ENCODE measurements at regions not wholly inside any gene's neighbourhood (a gene's known extent, or its start where the extent isn't known, plus 50 kb on each side); places are given as distances from the start of the nearest gene placed in this dataset.

DNA sequence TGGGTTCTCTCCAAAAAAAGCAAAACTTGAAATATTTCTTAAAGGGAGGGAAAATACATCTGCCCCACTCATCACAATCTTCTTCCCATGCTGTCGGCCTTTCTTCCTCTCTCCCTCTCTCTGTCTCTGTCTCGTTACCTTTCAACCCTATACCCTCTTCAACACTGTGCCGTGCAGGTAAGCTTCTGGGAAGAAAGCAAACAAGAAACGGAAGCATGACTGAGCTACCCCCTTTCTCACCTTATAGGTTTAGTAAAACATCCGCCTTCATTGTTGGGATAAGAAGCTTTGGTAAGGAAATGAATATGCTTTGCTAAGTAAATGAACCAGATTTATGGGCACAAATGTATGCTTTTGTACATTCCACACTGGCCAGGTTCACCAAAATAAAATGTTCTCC lies 63.0 kb downstream of the TMEM30B start:
- Histone ChIP-seq H2AFZ (ENCODE audit: low read length) (peak overlapping the region; percentile 47; the same call in 1 of the 2 replicates), H2AK5ac (ENCODE audit: low read depth, low read length) (no peak overlapping the region), H3K18ac (ENCODE audit: extremely low read depth, low read length) (no peak overlapping the region), H3K79me2 (ENCODE audit: control insufficient read depth in 1 of 2, insufficient read depth in 2 of 2, low read length in 2 of 2) (no peaks in the 10 kb centered on the region), H3K23me2 (ENCODE audit: low read depth, low read length) (no peaks in the 10 kb centered on the region), H2BK20ac (ENCODE audit: low read length) (no peak overlapping the region), H3K79me1 (ENCODE audit: low read depth, low read length) (no peaks in the 10 kb centered on the region), H3K4me2 (ENCODE audit: insufficient read depth in 1 of 2, low read depth in 2 of 2, low read length in 2 of 2) (no peak overlapping the region), H4K8ac (ENCODE audit: extremely low read depth, insufficient read depth, low read length) (no peak overlapping the region), H4K20me1 (replicated peaks in 1 of 2; ENCODE audit: control insufficient read depth in 1 of 2, insufficient read depth in 2 of 2, low read length in 2 of 2) (no peaks in the 10 kb centered on the region), H2BK120ac (replicated peaks; ENCODE audit: low read depth, low read length) (no peak overlapping the region), H3K56ac (replicated peaks; ENCODE audit: insufficient read length, low read depth, low read length) (no peak overlapping the region), H4K91ac (replicated peaks; ENCODE audit: insufficient read length, low read length) (no peak overlapping the region), H2BK5ac (ENCODE audit: low read depth, low read length) (no peak overlapping the region), H3K36me3 (ENCODE audit: control insufficient read depth in 2 of 4, insufficient read depth in 4 of 4, low read length in 3 of 4) (no peaks in the 10 kb centered on the region), H3K4me3 (ENCODE audit: extremely low read depth in 1 of 4, insufficient read depth in 2 of 4, low read depth in 3 of 4, low read length in 4 of 4) (no peak overlapping the region), H3K9ac (replicated peaks in 1 of 4; ENCODE audit: extremely low read depth in 1 of 4, low read depth in 3 of 4, low read length in 3 of 4) (no peak overlapping the region), H3K23ac (ENCODE audit: insufficient read length) (no peak overlapping the region), H3K14ac (ENCODE audit: insufficient read length) (no peak overlapping the region), H4K5ac (ENCODE audit: insufficient read length, low read depth, low read length) (no peak overlapping the region), H2BK12ac (ENCODE audit: low read depth, low read length) (no peak overlapping the region), H3K9me3 (ENCODE audit: insufficient read depth in 2 of 2, low read depth in 1 of 2, low read length in 1 of 2) (no peaks in the 10 kb centered on the region), H3K27me3 (replicated peaks in 1 of 4; ENCODE audit: control insufficient read depth in 3 of 4, extremely low read depth in 1 of 4, insufficient read depth in 3 of 4, low read length in 3 of 4) (no peaks in the 10 kb centered on the region), H2BK15ac (ENCODE audit: low read length) (no peak overlapping the region), H3K4ac (replicated peaks; ENCODE audit: insufficient read length, low read depth, low read length) (no peak overlapping the region), H3K27ac (ENCODE audit: low read depth, low read length) (no peak overlapping the region), H3K4me1 (replicated peaks in 1 of 4; ENCODE audit: control insufficient read depth in 3 of 4, insufficient read depth in 4 of 4, low read length in 3 of 4) (peaks cover 0 to 11% (median 6%) of the 10 kb centered on the region in 4 experiments; a peak in 4 of 7 replicates)
- CTCF ChIA-PET (ENCODE audit: partially characterized antibody), result interaction anchor here (0.7 to 2.8 kb wide), 8 partner anchors 10 to 593 kb away, joined by 3 to 16 read pairs (median 4); no protein-coding TSS in a partner anchor
- DNase-seq (ENCODE audit: low read depth in 1 of 2, low spot score in 2 of 2) (no peak), FAIRE-seq (no peak)
- TF ChIP-seq TAF1 (IDR thresholded peaks at IDR 0.05; ENCODE audit: low read depth, low read length), result no peak
- TF ChIP-seq KDM1A (IDR thresholded peaks at IDR 0.05; ENCODE audit: borderline replicate concordance, low read length), result no peak
- TF ChIP-seq, protein P1, sequence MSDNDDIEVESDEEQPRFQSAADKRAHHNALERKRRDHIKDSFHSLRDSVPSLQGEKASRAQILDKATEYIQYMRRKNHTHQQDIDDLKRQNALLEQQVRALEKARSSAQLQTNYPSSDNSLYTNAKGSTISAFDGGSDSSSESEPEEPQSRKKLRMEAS (IDR thresholded peaks at IDR 0.05), result no peak
- TF ChIP-seq, protein P2, sequence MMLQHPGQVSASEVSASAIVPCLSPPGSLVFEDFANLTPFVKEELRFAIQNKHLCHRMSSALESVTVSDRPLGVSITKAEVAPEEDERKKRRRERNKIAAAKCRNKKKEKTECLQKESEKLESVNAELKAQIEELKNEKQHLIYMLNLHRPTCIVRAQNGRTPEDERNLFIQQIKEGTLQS (IDR thresholded peaks at IDR 0.05; ENCODE audit: insufficient read depth, low read depth, low read length), result no peak
- no peak for TF ChIP-seq RAD21 (IDR thresholded peaks at IDR 0.05 in 1 of 2, conservative IDR thresholded peaks at IDR 0.05 in 1 of 2; ENCODE audit: low read depth in 2 of 2, low read length in 2 of 2)
- TF ChIP-seq SIX5 (IDR thresholded peaks at IDR 0.05; ENCODE audit: low read depth, low read length), result no peak
- no peak for TF ChIP-seq BCL11A (IDR thresholded peaks at IDR 0.05; ENCODE audit: low read depth in 2 of 2, low read length in 2 of 2)
- WGBS, 2 experiments (ENCODE audit: extremely low coverage in 1 of 2, insufficient coverage in 1 of 2, insufficient read length in 1 of 2, insufficient replicate concordance in 2 of 2, low coverage in 1 of 2, low lambda C conversion rate in 2 of 2, missing lambda C conversion rate in 1 of 2), result 80% methylated on average over 5 of the region's 5 CpGs; no CpG with 5 or more reads in 1 of the 2 experiments
- POLR2A ChIA-PET (ENCODE audit: partially characterized antibody), result no interaction called here
